Memory B cell (primary cell): ENCODE measurements at regions not wholly inside any gene's neighbourhood (a gene's known extent, or its start where the extent isn't known, plus 50 kb on each side); places are given as distances from the start of the nearest gene placed in this dataset.

Experiments used
- ATAC-seq: fragments of 150-1000 bp; cut with Tn5 transposase; 2 replicates; pipeline ENCODE4 v1.10.0; 2021; ENCODE audit warnings: low read depth, mild to moderate bottlenecking, moderate library complexity
- DNase-seq, 2 donors: peaks; one replicate each; pipeline ENCODE4 v3.0.0; 2022; ENCODE audit warnings: low spot score in 2 of 2
- H3K27ac Mint-ChIP-seq: one replicate; pipeline ENCODE4 v1.8.0; 2022; ENCODE audit warnings: mild to moderate bottlenecking, moderate library complexity, mixed read lengths
- H3K27me3 Mint-ChIP-seq: one replicate; pipeline ENCODE4 v1.8.0; 2022; ENCODE audit warnings: mixed read lengths
- H3K36me3 Mint-ChIP-seq: one replicate; pipeline ENCODE4 v1.8.0; 2022; ENCODE audit warnings: mild to moderate bottlenecking, mixed read lengths
- H3K4me1 Mint-ChIP-seq: one replicate; pipeline ENCODE4 v1.8.0; 2022; ENCODE audit warnings: mixed read lengths
- H3K4me3 Mint-ChIP-seq: one replicate; pipeline ENCODE4 v1.8.0; 2022; ENCODE audit warnings: mild to moderate bottlenecking, moderate library complexity, mixed read lengths
- H3K9me3 Mint-ChIP-seq: one replicate; pipeline ENCODE4 v1.8.0; 2022; ENCODE audit warnings: mixed read lengths

DNA sequence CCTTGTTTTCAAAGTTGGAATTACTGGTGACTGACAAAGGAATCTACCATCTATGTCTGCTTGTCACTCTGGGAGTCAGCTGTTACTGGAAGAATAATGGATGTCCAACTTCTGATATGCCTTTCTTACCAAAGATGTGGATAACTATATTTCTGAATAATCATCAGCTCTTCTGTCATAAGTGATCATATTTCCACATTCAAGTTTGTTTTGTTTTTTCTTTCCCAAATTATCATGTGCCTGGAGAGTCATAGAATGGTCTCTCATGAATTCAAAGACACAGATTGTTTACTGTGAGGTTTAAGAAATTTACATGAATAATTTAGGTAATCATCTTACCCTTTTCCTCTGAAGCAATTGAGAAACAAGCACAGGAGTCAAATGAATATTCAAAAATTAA lies 986.7 kb upstream of the CDH2 start:
- Mint-ChIP-seq H3K4me1 (no peaks in the 10 kb centered on the region), H3K27me3 (no peaks in the 10 kb centered on the region), H3K9me3 (peaks cover 1% of the 10 kb centered on the region), H3K36me3 (no peaks in the 10 kb centered on the region), H3K27ac (no peak overlapping the region), H3K4me3 (no peak overlapping the region)
- ATAC-seq, result no peak
- DNase-seq, result no peak

DNA sequence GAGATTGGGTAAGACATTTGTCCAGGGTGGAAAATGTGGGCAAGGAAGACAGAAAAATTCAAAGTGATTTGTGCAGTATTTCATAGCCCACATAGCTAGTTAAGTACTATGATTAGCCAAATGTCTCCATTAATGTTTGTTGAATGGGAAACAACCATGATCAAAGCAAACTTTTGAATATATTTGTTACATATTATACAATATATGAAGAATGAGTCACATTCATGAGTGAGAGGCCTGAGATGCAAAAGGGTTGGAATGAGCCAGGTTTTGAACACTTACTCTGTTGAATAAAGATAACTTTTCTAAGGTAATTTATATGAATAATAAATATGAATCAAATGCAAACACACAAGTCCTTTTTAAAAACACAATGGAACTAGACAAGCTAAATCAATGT lies 984.5 kb upstream of the CDH2 start:
- Mint-ChIP-seq H3K27ac (no peak overlapping the region), H3K4me1 (no peaks in the 10 kb centered on the region), H3K4me3 (no peak overlapping the region), H3K36me3 (no peaks in the 10 kb centered on the region), H3K27me3 (no peaks in the 10 kb centered on the region), H3K9me3 (peaks cover 1% of the 10 kb centered on the region)
- DNase-seq (no peak), ATAC-seq (no peak)

- Mint-ChIP-seq H3K27ac (no peak overlapping the region), H3K4me3 (no peak overlapping the region), H3K9me3 (peaks cover 1% of the 10 kb centered on the region), H3K27me3 (no peaks in the 10 kb centered on the region), H3K36me3 (no peaks in the 10 kb centered on the region), H3K4me1 (no peaks in the 10 kb centered on the region)
- ATAC-seq (no peak), DNase-seq (no peak)
These were observed 983.2 kb upstream of the CDH2 start for GRCh38 chr18:29160170-29160569.

GRCh38 chr18:29157905-29158304 lies 981.0 kb upstream of the CDH2 start:
- H3K4me3 Mint-ChIP-seq, result no peak overlapping the region

DNA sequence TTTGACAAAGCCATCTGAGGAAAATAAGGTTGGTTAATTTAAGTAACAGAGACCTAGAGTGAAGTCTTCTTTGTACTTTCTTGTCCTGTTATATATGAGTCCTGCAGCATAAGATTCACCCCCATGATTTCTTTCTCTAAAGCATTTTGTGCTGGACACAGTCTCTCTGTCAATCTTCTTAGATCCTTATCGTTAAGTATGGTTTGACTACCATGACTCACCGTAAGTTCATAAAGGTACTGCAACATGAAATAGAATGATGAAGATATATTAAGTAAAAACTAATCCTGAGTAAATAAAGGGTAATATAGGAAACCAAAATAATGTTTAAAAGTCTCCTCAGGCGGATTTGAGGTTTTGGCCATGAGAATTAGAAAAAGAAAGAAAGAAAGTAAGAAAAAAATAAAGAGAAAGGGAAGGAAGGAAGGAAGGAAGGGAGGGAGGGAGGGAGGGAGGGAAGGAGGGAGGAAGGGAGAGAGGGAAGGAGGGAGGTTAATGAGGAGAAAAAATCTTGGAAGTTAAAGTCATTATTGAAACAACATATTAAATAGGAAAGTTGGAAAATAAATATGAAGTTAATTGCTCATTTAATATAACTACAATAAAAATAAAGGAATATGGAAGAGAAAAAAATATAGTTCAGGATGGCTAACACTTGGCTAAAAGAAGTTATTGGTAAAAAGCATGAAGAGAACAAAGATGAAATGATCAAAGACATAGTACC lies 980.3 kb upstream of the CDH2 start:
- Mint-ChIP-seq H3K4me3 (no peak overlapping the region), H3K36me3 (no peaks in the 10 kb centered on the region), H3K27ac (no peak overlapping the region), H3K27me3 (no peaks in the 10 kb centered on the region), H3K4me1 (no peaks in the 10 kb centered on the region), H3K9me3 (peaks cover 4% of the 10 kb centered on the region)
- no peak for DNase-seq
- ATAC-seq, result no peak

More at GRCh38 chr18:29157905-29158304, 981.0 kb upstream of the CDH2 start:
- Mint-ChIP-seq H3K4me1 (no peaks in the 10 kb centered on the region), H3K36me3 (no peaks in the 10 kb centered on the region), H3K27ac (no peak overlapping the region), H3K27me3 (no peaks in the 10 kb centered on the region), H3K9me3 (peaks cover 4% of the 10 kb centered on the region)
- no peak for ATAC-seq
- DNase-seq, result no peak

GRCh38 chr18:29156531-29156930 lies 979.6 kb upstream of the CDH2 start:
- Mint-ChIP-seq H3K4me1 (no peaks in the 10 kb centered on the region), H3K36me3 (no peaks in the 10 kb centered on the region), H3K27me3 (no peaks in the 10 kb centered on the region), H3K27ac (no peak overlapping the region), H3K9me3 (peaks cover 4% of the 10 kb centered on the region), H3K4me3 (no peak overlapping the region)
- DNase-seq, result no peak
- no peak for ATAC-seq

DNA sequence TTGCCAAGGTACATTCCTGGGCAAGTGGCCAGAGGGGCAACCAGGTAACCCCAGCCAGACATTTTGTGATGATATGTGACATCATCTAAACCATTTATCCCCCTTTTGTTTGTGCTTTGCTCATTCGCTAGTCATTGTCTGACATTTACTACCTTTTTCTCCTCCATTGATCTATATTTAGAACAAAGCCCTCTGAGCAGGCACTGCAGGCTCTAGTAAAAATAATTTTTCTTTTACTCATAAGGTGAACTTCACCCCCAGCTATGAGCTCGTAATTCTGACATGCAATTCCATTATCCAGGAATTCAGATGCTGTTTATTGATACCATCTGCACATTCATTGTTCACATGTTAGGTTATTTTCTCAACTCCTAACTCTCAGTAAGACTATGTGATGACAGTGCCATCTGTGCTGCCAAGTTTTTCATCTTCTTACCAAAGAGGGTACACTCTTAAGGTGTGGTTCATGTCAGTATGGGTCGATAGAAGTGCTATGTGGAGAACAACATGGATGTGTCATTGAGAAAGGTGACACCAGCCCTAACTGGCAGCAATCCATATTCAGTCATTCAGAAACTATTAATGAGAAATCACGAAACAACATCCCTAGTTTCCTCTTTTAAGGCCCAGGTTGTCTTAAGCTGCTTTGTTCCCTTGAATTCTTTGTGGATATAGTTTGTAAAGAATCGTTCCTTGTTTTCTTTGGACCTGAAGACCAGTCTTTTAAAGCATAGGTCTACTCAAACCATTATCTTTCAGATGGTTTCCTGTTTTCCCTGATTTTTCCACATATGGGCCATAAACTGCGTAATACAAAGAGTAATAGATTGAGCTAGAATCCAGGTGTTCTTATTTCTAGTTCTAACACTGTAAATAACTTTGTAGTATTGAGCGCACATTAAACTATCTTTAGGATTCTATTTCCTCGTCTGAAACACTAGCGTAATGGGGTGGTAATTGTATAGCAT lies 978.1 kb upstream of the CDH2 start:
- DNase-seq (no peak), ATAC-seq (no peak)
- Mint-ChIP-seq H3K4me1 (no peaks in the 10 kb centered on the region), H3K9me3 (peaks cover 4% of the 10 kb centered on the region), H3K4me3 (no peak overlapping the region), H3K36me3 (no peaks in the 10 kb centered on the region), H3K27me3 (no peaks in the 10 kb centered on the region), H3K27ac (no peak overlapping the region)

DNA sequence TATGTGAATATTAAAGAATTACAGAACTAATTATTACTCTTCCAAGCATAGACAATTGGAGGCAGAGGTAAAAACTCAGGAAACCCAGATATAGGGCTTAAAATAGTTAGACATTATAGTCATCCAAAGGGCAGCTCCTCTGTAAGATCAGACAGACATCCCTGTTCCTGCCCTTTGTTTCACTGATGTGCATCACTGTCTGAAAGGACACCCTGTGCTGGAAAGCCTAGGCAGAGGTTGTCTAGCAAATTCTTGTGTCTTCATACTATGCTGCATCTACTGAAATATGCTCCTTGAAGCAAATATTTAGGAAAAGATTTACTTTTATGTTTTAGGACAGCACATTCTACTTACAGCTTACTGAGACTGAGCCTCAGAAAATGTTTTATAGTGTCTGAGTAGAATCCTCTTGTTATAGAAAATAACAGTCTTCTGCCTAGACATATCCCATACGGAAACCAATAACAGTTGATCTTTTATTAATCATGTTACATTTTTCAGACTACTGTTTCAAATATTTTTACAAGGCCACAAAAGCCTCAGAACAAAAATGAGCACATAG lies 977.3 kb upstream of the CDH2 start:
- Mint-ChIP-seq H3K9me3 (peaks cover 4% of the 10 kb centered on the region), H3K36me3 (no peaks in the 10 kb centered on the region), H3K27ac (no peak overlapping the region), H3K4me3 (no peak overlapping the region), H3K27me3 (no peaks in the 10 kb centered on the region), H3K4me1 (no peaks in the 10 kb centered on the region)
- no peak for DNase-seq
- no peak for ATAC-seq

GRCh38 chr18:29153091-29153490 lies 976.2 kb upstream of the CDH2 start:
- ATAC-seq (no peak), DNase-seq (no peak)
- no peak overlapping the region for H3K27ac Mint-ChIP-seq
- no peaks in the 10 kb centered on the region for H3K4me1 Mint-ChIP-seq
- H3K9me3 Mint-ChIP-seq, result peaks cover 2% of the 10 kb centered on the region
- no peaks in the 10 kb centered on the region for H3K27me3 Mint-ChIP-seq
- no peaks in the 10 kb centered on the region for H3K36me3 Mint-ChIP-seq
- H3K4me3 Mint-ChIP-seq, result no peak overlapping the region

GRCh38 chr18:29147944-29148343 lies 971.0 kb upstream of the CDH2 start:
- Mint-ChIP-seq H3K9me3 (peaks cover 4% of the 10 kb centered on the region), H3K27me3 (no peaks in the 10 kb centered on the region), H3K4me3 (no peak overlapping the region), H3K27ac (no peak overlapping the region), H3K36me3 (no peaks in the 10 kb centered on the region), H3K4me1 (no peaks in the 10 kb centered on the region)
- no peak for DNase-seq
- no peak for ATAC-seq

DNA sequence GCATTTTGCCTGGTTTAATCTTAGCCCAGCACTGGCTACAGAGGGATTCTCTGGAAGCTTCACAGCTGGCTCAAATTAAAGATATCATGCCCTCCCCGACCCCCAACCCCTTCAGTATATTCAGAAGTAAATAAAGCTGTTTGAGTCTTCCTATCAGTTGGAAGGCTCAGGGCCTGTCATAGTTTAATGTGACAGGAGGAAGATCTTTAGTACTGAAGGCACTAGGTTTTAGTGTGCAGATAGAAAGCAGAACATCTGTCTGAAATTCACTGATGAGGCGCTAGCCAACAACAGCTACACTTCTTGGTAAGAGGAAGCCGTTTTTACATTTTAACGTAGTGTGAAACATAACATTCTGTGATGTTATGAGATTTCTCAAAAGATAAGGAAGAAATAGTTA lies 969.1 kb upstream of the CDH2 start:
- Mint-ChIP-seq H3K36me3 (no peaks in the 10 kb centered on the region), H3K9me3 (peaks cover 8% of the 10 kb centered on the region), H3K27me3 (no peaks in the 10 kb centered on the region), H3K27ac (no peak overlapping the region), H3K4me3 (no peak overlapping the region), H3K4me1 (no peaks in the 10 kb centered on the region)
- DNase-seq, result no peak
- no peak for ATAC-seq

DNA sequence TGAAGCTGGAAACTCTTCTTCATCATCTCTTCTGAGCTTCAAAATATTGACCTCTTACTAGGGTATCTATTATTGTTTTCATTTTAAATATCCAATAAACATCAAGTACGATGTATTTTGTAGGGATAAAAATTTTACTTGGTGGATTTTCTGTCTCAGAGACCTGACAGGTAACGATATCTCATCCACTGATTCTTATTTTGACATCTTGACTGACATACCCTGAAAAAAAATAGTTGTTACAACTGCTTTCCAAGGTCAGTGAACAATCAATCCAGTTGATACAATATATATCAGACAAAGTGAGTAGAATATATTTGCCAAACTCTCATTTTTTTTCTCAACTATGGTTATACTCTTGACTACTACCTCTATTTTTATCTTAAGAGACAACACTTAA lies 963.7 kb upstream of the CDH2 start:
- ATAC-seq (no peak), DNase-seq (no peak)
- Mint-ChIP-seq H3K27ac (no peak overlapping the region), H3K4me1 (no peaks in the 10 kb centered on the region), H3K4me3 (no peak overlapping the region), H3K27me3 (no peaks in the 10 kb centered on the region), H3K36me3 (no peaks in the 10 kb centered on the region), H3K9me3 (peaks cover 13% of the 10 kb centered on the region)

GRCh38 chr18:29137773-29138495 lies 961.0 kb upstream of the CDH2 start:
- no peak overlapping the region for H3K27ac Mint-ChIP-seq
- no peaks in the 10 kb centered on the region for H3K4me1 Mint-ChIP-seq
- H3K27me3 Mint-ChIP-seq, result no peaks in the 10 kb centered on the region
- H3K36me3 Mint-ChIP-seq, result no peaks in the 10 kb centered on the region
- no peak for ATAC-seq
- H3K9me3 Mint-ChIP-seq, result peaks cover 9% of the 10 kb centered on the region
- H3K4me3 Mint-ChIP-seq, result no peak overlapping the region
- DNase-seq, result no peak
